Activated CD8-positive, alpha-beta memory T cell treated with anti-CD3 and anti-CD28 coated beads for 4 hours (primary cell): ENCODE measurements at regions not wholly inside any gene's neighbourhood (a gene's known extent, or its start where the extent isn't known, plus 50 kb on each side); places are given as distances from the start of the nearest gene placed in this dataset.

Experiments used
- DNase-seq, 2 donors: peaks; one replicate each; pipeline ENCODE4 v3.0.0-alpha.2; 2020; ENCODE audit warnings: low read depth in 2 of 2

GRCh38 chr9:79013715-79014610 lies 557.8 kb upstream of the TLE4 start:
- DNase-seq = no peak

- DNase-seq = no peak
Measured at GRCh38 chr9:79014929-79015699, 556.7 kb upstream of the TLE4 start.

GRCh38 chr9:79015951-79016350 lies 555.8 kb upstream of the TLE4 start:
- DNase-seq = no peak

GRCh38 chr9:79020276-79020675 lies 551.5 kb upstream of the TLE4 start:
- DNase-seq = no peak

- no peak for DNase-seq
Measured at GRCh38 chr9:79021084-79021483, 550.7 kb upstream of the TLE4 start.

GRCh38 chr9:79023134-79023580 lies 548.6 kb upstream of the TLE4 start:
- DNase-seq = no peak

GRCh38 chr9:79026316-79026715 lies 545.4 kb upstream of the TLE4 start:
- no peak for DNase-seq

GRCh38 chr9:79028101-79028500 lies 543.7 kb upstream of the TLE4 start:
- no peak for DNase-seq

- DNase-seq = no peak
Measured at GRCh38 chr9:79034583-79034982, 537.2 kb upstream of the TLE4 start.

GRCh38 chr9:79037338-79037737 lies 534.4 kb upstream of the TLE4 start:
- no peak for DNase-seq

- DNase-seq = no peak
Measured at GRCh38 chr9:79040671-79041070, 531.1 kb upstream of the TLE4 start.

- DNase-seq = no peak
Measured at GRCh38 chr9:79041266-79041665, 530.5 kb upstream of the TLE4 start.

- no peak for DNase-seq
Measured at GRCh38 chr9:79043916-79044315, 527.8 kb upstream of the TLE4 start.

- DNase-seq = no peak
Measured at GRCh38 chr9:79046401-79046800, 525.4 kb upstream of the TLE4 start.

GRCh38 chr9:79049371-79049770 lies 522.4 kb upstream of the TLE4 start:
- DNase-seq = no peak

- DNase-seq = no peak
Measured at GRCh38 chr9:79053598-79053997, 518.2 kb upstream of the TLE4 start.

GRCh38 chr9:79054500-79054899 lies 517.3 kb upstream of the TLE4 start:
- no peak for DNase-seq

- DNase-seq = no peak
Measured at GRCh38 chr9:79056041-79056440, 515.7 kb upstream of the TLE4 start.

- no peak for DNase-seq
Measured at GRCh38 chr9:79057576-79057975, 514.2 kb upstream of the TLE4 start.

GRCh38 chr9:79060766-79061165 lies 511.0 kb upstream of the TLE4 start:
- DNase-seq = no peak

GRCh38 chr9:79061752-79062616 lies 509.8 kb upstream of the TLE4 start:
- no peak for DNase-seq

- no peak for DNase-seq
Measured at GRCh38 chr9:79073201-79073600, 498.6 kb upstream of the TLE4 start.
